Ovary (tissue), 3 donors: ENCODE measurements at regions not wholly inside any gene's neighbourhood (a gene's known extent, or its start where the extent isn't known, plus 50 kb on each side); places are given as distances from the start of the nearest gene placed in this dataset.

Source experiments
- POLR2A ChIP-seq: fragments of 450-650 bp; IDR thresholded peaks from one replicate; pipeline ENCODE4 v1.6.1; 2017; ENCODE audit warnings: antibody characterized with exemption, mild to moderate bottlenecking, moderate library complexity
- TF ChIP-seq, protein P1 (sequence below), 3 donors: fragments of 450-650 bp in 2 of 3; fragments of 200-600 bp in 1 of 3; IDR thresholded peaks; one replicate each; pipeline versions ENCODE4 v1.5.1 to v1.8.0; 2016 to 2022; ENCODE audit warnings: antibody characterized with exemption in 3 of 3, mild to moderate bottlenecking in 1 of 3
- donor health status: DM: no; HTN: no; CAD: no.

DNA sequence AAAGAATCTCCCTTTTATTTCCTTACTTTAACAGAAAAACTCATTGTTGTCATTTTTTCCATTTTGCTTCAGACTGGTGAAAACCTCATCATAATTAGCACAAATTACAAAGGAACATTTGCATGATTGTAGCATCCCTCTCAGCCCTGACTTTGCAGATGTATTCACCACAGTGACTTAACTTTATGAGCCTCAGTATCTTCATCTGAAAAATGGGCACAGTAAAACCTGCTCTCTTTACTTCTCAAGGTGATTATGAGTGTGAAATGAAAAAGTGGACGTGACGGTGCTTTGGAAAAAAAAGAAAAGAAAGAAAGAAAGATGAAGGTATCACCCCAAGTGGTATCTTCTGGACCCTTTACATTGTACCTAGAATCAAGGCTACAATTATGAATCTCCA, 193.4 kb upstream of the TOX3 start:
- no peak for TF ChIP-seq POLR2A
- TF ChIP-seq, protein P1, sequence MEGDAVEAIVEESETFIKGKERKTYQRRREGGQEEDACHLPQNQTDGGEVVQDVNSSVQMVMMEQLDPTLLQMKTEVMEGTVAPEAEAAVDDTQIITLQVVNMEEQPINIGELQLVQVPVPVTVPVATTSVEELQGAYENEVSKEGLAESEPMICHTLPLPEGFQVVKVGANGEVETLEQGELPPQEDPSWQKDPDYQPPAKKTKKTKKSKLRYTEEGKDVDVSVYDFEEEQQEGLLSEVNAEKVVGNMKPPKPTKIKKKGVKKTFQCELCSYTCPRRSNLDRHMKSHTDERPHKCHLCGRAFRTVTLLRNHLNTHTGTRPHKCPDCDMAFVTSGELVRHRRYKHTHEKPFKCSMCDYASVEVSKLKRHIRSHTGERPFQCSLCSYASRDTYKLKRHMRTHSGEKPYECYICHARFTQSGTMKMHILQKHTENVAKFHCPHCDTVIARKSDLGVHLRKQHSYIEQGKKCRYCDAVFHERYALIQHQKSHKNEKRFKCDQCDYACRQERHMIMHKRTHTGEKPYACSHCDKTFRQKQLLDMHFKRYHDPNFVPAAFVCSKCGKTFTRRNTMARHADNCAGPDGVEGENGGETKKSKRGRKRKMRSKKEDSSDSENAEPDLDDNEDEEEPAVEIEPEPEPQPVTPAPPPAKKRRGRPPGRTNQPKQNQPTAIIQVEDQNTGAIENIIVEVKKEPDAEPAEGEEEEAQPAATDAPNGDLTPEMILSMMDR (IDR thresholded peaks at IDR 0.05) = no peak
